ENCODE measurements at regions not wholly inside any gene's neighbourhood (a gene's known extent, or its start where the extent isn't known, plus 50 kb on each side); places are given as distances from the start of the nearest gene placed in this dataset.
"Not testable (repeated sequence)": the region's sequence is repeated elsewhere in the genome, so short reads cannot be mapped to it uniquely, and the experiment has no call there.

DNA sequence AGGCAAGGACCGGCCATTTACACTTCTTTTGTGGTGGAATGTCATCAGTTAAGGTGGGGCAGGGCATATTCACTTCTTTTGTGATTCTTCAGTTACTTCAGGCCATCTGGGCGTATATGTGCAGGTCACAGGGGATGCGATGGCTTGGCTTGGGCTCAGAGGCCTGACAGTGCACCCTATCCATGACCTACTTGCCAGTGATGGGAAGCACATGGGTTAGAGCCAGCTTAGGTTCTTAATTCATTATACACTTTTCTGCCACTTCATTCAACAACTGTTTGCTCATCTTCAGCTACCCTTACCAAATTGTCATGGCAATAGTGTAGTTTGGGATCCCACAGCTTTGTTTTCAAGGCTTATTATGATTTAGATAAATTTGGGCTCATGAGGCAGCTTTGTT is 56.9 kb upstream of the TRHDE start:
- H3K27ac ChIP-seq (ENCODE audit: low read depth, low read length); H3K4me3 ChIP-seq (replicated peaks in 1 of 2; ENCODE audit: low read depth in 1 of 2, low read length in 2 of 2); POLR2A ChIA-PET; H3K4me1 ChIP-seq (ENCODE audit: control insufficient read depth in 1 of 2, insufficient read depth in 2 of 2, low read length in 2 of 2); H3K9me3 ChIP-seq (ENCODE audit: control insufficient read depth in 1 of 2, insufficient read depth in 1 of 2, low read depth in 1 of 2, low read length in 2 of 2); intact Hi-C loops (cut with micrococcal nuclease); H3K9me2 ChIP-seq (ENCODE audit: insufficient read depth); H3K9ac ChIP-seq (ENCODE audit: low read length); H3K79me2 ChIP-seq (ENCODE audit: insufficient read depth, low read length); H3K36me3 ChIP-seq (ENCODE audit: control insufficient read depth in 1 of 2, insufficient read depth in 2 of 2, low read length in 2 of 2); H3K27me3 ChIP-seq (ENCODE audit: insufficient read depth, low read length); CTCF ChIA-PET; RAD21 ChIA-PET (ENCODE audit: low non-redundant PET in 1 of 2, low total read pairs in 2 of 2, uncharacterized antibody in 2 of 2, unreplicated experiment in 2 of 2); H4K20me1 ChIP-seq (ENCODE audit: insufficient read depth); ATAC-seq; H2AFZ ChIP-seq (ENCODE audit: low read depth, low read length, poor library complexity, severe bottlenecking); BruUV-seq (replicated peaks); H3K4me2 ChIP-seq (ENCODE audit: low read length); DNase-seq (ENCODE audit: low read depth, low spot score): not testable (repeated sequence)

DNA sequence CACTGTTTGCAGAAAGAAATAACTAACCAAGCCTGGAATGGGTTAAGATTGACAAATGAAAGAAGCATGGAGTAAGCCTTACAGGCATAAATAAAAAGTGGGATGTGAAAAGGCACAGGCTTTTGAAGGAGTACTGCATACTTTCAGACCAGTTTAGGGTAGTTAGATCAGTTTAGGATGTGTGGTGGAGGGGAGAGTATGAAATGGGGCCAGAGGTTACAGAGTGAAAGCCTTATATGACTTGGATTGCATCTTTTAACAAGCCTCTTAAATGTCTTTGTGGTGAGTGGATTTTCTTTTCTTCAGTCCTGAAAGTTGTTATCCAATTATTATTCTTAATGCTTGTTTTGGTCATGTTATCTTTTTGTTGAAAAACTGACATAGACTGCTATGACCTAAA is 52.2 kb upstream of the TRHDE start:
- ChIA-PET RAD21 (ENCODE audit: low non-redundant PET in 1 of 2, low total read pairs in 2 of 2, uncharacterized antibody in 2 of 2, unreplicated experiment in 2 of 2) (no interaction called here), CTCF (no interaction called here), POLR2A (no interaction called here)
- no TSS peak for BruUV-seq (replicated peaks)
- H3K4me1 ChIP-seq (ENCODE audit: control insufficient read depth in 1 of 2, insufficient read depth in 2 of 2, low read length in 2 of 2) = no peaks in the 10 kb centered on the region
- no peaks in the 10 kb centered on the region for H3K27me3 ChIP-seq (ENCODE audit: insufficient read depth, low read length)
- no peaks in the 10 kb centered on the region for H3K9me3 ChIP-seq (ENCODE audit: control insufficient read depth in 1 of 2, insufficient read depth in 1 of 2, low read depth in 1 of 2, low read length in 2 of 2)
- H3K36me3 ChIP-seq (ENCODE audit: control insufficient read depth in 1 of 2, insufficient read depth in 2 of 2, low read length in 2 of 2) = no peaks in the 10 kb centered on the region
- no peak overlapping the region for H2AFZ ChIP-seq (ENCODE audit: low read depth, low read length, poor library complexity, severe bottlenecking)
- intact Hi-C loops (cut with micrococcal nuclease) = no loop called here
- H3K79me2 ChIP-seq (ENCODE audit: insufficient read depth, low read length) = no peaks in the 10 kb centered on the region
- ATAC-seq (no peak), DNase-seq (ENCODE audit: low read depth, low spot score) (no peak)
- no peak overlapping the region for H3K4me2 ChIP-seq (ENCODE audit: low read length)
- H3K27ac ChIP-seq (ENCODE audit: low read depth, low read length) = no peak overlapping the region
- H4K20me1 ChIP-seq (ENCODE audit: insufficient read depth) = no peaks in the 10 kb centered on the region
- no peak overlapping the region for H3K4me3 ChIP-seq (replicated peaks in 1 of 2; ENCODE audit: low read depth in 1 of 2, low read length in 2 of 2)
- H3K9ac ChIP-seq (ENCODE audit: low read length) = no peak overlapping the region
- TF ChIP-seq SRF (IDR thresholded peaks at IDR 0.05; ENCODE audit: low read depth) (no peak), EGR1 (IDR thresholded peaks at IDR 0.05; ENCODE audit: low read depth) (no peak), EZH2phosphoT487 (IDR thresholded peaks at IDR 0.05; ENCODE audit: borderline replicate concordance) (no peak), YY1 (IDR thresholded peaks at IDR 0.05; ENCODE audit: extremely low read depth, insufficient replicate concordance, low read depth, low read length) (no peak), JUND (IDR thresholded peaks at IDR 0.05) (no peak), FOSL1 (IDR thresholded peaks at IDR 0.05; ENCODE audit: low read depth) (no peak), EZH2 (IDR thresholded peaks at IDR 0.05) (no peak), CEBPB (IDR thresholded peaks at IDR 0.05; ENCODE audit: low read depth) (no peak), POLR2AphosphoS5 (IDR thresholded peaks at IDR 0.05; ENCODE audit: low read depth, low read length) (no peak)
- TF ChIP-seq, protein P1, sequence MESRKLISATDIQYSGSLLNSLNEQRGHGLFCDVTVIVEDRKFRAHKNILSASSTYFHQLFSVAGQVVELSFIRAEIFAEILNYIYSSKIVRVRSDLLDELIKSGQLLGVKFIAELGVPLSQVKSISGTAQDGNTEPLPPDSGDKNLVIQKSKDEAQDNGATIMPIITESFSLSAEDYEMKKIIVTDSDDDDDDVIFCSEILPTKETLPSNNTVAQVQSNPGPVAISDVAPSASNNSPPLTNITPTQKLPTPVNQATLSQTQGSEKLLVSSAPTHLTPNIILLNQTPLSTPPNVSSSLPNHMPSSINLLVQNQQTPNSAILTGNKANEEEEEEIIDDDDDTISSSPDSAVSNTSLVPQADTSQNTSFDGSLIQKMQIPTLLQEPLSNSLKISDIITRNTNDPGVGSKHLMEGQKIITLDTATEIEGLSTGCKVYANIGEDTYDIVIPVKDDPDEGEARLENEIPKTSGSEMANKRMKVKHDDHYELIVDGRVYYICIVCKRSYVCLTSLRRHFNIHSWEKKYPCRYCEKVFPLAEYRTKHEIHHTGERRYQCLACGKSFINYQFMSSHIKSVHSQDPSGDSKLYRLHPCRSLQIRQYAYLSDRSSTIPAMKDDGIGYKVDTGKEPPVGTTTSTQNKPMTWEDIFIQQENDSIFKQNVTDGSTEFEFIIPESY (IDR thresholded peaks at IDR 0.05; ENCODE audit: extremely low read depth, insufficient replicate concordance, low read length) = no peak
- TF ChIP-seq, protein P2, sequence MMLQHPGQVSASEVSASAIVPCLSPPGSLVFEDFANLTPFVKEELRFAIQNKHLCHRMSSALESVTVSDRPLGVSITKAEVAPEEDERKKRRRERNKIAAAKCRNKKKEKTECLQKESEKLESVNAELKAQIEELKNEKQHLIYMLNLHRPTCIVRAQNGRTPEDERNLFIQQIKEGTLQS (IDR thresholded peaks at IDR 0.05) = no peak
- TF ChIP-seq, protein P3, sequence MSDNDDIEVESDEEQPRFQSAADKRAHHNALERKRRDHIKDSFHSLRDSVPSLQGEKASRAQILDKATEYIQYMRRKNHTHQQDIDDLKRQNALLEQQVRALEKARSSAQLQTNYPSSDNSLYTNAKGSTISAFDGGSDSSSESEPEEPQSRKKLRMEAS (IDR thresholded peaks at IDR 0.05) = no peak
- no peaks in the 10 kb centered on the region for H3K9me2 ChIP-seq (ENCODE audit: insufficient read depth)

All from HCT116 (cell line).